Neural cell (in vitro differentiated cells): ENCODE measurements at regions not wholly inside any gene's neighbourhood (a gene's known extent, or its start where the extent isn't known, plus 50 kb on each side); places are given as distances from the start of the nearest gene placed in this dataset.

Experiments
- CTCF ChIP-seq: fragments of 450-650 bp; IDR thresholded peaks from 2 replicates; pipeline ENCODE4 v1.5.1; 2014; ENCODE audit warnings: antibody characterized with exemption, mild to moderate bottlenecking, moderate library complexity; ENCODE audit not compliant: poor library complexity, severe bottlenecking
- EP300 ChIP-seq: fragments of 450-650 bp; conservative IDR thresholded peaks from 2 replicates; pipeline ENCODE4 v1.6.1; 2014; ENCODE audit warnings: antibody characterized with exemption, mild to moderate bottlenecking, moderate library complexity; ENCODE audit not compliant: poor library complexity, severe bottlenecking
- EZH2 ChIP-seq: fragments of 200-600, 300-800 bp; shearing (Covaris generic), sonication (generic); IDR thresholded peaks from 2 replicates; pipeline ENCODE4 v1.6.1; 2014; ENCODE audit warnings: antibody characterized with exemption, low read length, borderline replicate concordance, mild to moderate bottlenecking; ENCODE audit not compliant: insufficient read depth, poor library complexity, severe bottlenecking
- MXI1 ChIP-seq: fragments of 450-650 bp; conservative IDR thresholded peaks from 2 replicates; pipeline ENCODE4 v1.6.1; 2014; ENCODE audit warnings: antibody characterized with exemption, mild to moderate bottlenecking; ENCODE audit not compliant: poor library complexity, severe bottlenecking
- POLR2AphosphoS5 ChIP-seq: IDR thresholded peaks from 2 replicates; pipeline ENCODE4 v1.6.1; 2012
- RAD21 ChIP-seq: fragments of 450-650 bp; conservative IDR thresholded peaks from 2 replicates; pipeline ENCODE4 v1.6.1; 2014; ENCODE audit warnings: antibody characterized with exemption, mild to moderate bottlenecking, moderate library complexity
- SMC3 ChIP-seq: fragments of 450-650 bp; conservative IDR thresholded peaks from 2 replicates; pipeline ENCODE4 v1.6.1; 2014; ENCODE audit warnings: antibody characterized with exemption, mild to moderate bottlenecking, moderate library complexity; ENCODE audit not compliant: poor library complexity
- TAF1 ChIP-seq: IDR thresholded peaks from 2 replicates; pipeline ENCODE4 v1.6.1; 2012; ENCODE audit warnings: low read depth
- TF ChIP-seq, protein P1 (sequence below): IDR thresholded peaks from 2 replicates; pipeline ENCODE4 v1.6.1; 2012; ENCODE audit warnings: borderline replicate concordance

GRCh38 chr13:67652887-67653286 lies 422.8 kb upstream of the PCDH9 start:
- TF ChIP-seq CTCF (no peak), EP300 (no peak), SMC3 (no peak), EZH2 (no peak), TAF1 (no peak), MXI1 (no peak), POLR2AphosphoS5 (no peak), RAD21 (no peak)
- TF ChIP-seq, protein P1, sequence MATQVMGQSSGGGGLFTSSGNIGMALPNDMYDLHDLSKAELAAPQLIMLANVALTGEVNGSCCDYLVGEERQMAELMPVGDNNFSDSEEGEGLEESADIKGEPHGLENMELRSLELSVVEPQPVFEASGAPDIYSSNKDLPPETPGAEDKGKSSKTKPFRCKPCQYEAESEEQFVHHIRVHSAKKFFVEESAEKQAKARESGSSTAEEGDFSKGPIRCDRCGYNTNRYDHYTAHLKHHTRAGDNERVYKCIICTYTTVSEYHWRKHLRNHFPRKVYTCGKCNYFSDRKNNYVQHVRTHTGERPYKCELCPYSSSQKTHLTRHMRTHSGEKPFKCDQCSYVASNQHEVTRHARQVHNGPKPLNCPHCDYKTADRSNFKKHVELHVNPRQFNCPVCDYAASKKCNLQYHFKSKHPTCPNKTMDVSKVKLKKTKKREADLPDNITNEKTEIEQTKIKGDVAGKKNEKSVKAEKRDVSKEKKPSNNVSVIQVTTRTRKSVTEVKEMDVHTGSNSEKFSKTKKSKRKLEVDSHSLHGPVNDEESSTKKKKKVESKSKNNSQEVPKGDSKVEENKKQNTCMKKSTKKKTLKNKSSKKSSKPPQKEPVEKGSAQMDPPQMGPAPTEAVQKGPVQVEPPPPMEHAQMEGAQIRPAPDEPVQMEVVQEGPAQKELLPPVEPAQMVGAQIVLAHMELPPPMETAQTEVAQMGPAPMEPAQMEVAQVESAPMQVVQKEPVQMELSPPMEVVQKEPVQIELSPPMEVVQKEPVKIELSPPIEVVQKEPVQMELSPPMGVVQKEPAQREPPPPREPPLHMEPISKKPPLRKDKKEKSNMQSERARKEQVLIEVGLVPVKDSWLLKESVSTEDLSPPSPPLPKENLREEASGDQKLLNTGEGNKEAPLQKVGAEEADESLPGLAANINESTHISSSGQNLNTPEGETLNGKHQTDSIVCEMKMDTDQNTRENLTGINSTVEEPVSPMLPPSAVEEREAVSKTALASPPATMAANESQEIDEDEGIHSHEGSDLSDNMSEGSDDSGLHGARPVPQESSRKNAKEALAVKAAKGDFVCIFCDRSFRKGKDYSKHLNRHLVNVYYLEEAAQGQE = no peak
